H1 (cell line): ENCODE measurements at regions not wholly inside any gene's neighbourhood (a gene's known extent, or its start where the extent isn't known, plus 50 kb on each side); places are given as distances from the start of the nearest gene placed in this dataset.

Source experiments
- CTCF ChIA-PET: fragments of 300-600 bp; sonication (Branson Sonifier 250); formaldehyde crosslinking; loops from one replicate; lab custom pipeline; 2021; ENCODE audit not compliant: partially characterized antibody; lab: Charles Lee
- POLR2A ChIA-PET: fragments of 300-600 bp; sonication (Branson Sonifier 250); formaldehyde crosslinking; loops from one replicate; lab custom pipeline; 2021; ENCODE audit warnings: inconsistent platforms; ENCODE audit not compliant: partially characterized antibody; lab: Charles Lee
- DNase-seq, 2 experiments: peaks; one replicate each; pipeline versions ENCODE4 v3.0.0 to v3.0.0-alpha.2; 2010 to 2022; ENCODE audit warnings: low spot score in 2 of 2, low read depth in 1 of 2, mixed read lengths in 1 of 2
- FAIRE-seq: peaks from 2 replicates; lab custom pipeline; 2011; peaks lifted over from hg19 to GRCh38; lab: Jason Lieb, UNC
- H2AFZ ChIP-seq: 2 replicates; pipeline ENCODE4 v1.8.1; 2012; ENCODE audit warnings: low read length, inconsistent platforms
- H2AK5ac ChIP-seq: 2 replicates; pipeline ENCODE4 v1.6.1; 2013; ENCODE audit warnings: low read depth, low read length
- H2BK120ac ChIP-seq: replicated peaks from 2 replicates; pipeline ENCODE3; 2013; ENCODE audit warnings: low read depth, low read length, inconsistent platforms
- H2BK12ac ChIP-seq: 2 replicates; pipeline ENCODE4 v1.6.1; 2013; ENCODE audit warnings: low read depth, low read length
- H2BK15ac ChIP-seq: 2 replicates; pipeline ENCODE4 v1.6.1; 2013; ENCODE audit warnings: low read length
- H2BK20ac ChIP-seq: 2 replicates; pipeline ENCODE4 v1.6.1; 2013; ENCODE audit warnings: low read length
- H2BK5ac ChIP-seq: 2 replicates; pipeline ENCODE4 v1.6.1; 2013; ENCODE audit warnings: low read depth, low read length
- H3K14ac ChIP-seq: 2 replicates; pipeline ENCODE4 v1.6.1; 2013; ENCODE audit warnings: inconsistent platforms; ENCODE audit not compliant: insufficient read length
- H3K18ac ChIP-seq: 2 replicates; pipeline ENCODE4 v1.6.1; 2013; ENCODE audit warnings: low read length; ENCODE audit errors: extremely low read depth
- H3K23ac ChIP-seq: 2 replicates; pipeline ENCODE4 v1.6.1; 2013; ENCODE audit warnings: inconsistent platforms; ENCODE audit not compliant: insufficient read length
- H3K23me2 ChIP-seq: 2 replicates; pipeline ENCODE4 v1.6.1; 2013; ENCODE audit warnings: low read depth, low read length
- H3K27ac ChIP-seq: 2 replicates; pipeline ENCODE4 v1.6.1; 2011; ENCODE audit warnings: low read depth, low read length, inconsistent platforms
- H3K27me3 ChIP-seq, 4 experiments: replicated peaks in 1 of 4; 1 replicate in 1 of 4; 2 replicates in 3 of 4; pipeline versions ENCODE4 v1.6.1 to v1.8.1; 2011 to 2013; ENCODE audit warnings: low read length in 3 of 4, mild to moderate bottlenecking in 3 of 4, inconsistent platforms in 2 of 4, mixed read lengths in 2 of 4, moderate library complexity in 1 of 4; ENCODE audit not compliant: control insufficient read depth in 3 of 4, insufficient read depth in 3 of 4; ENCODE audit errors: extremely low read depth in 1 of 4
- H3K36me3 ChIP-seq, 4 experiments: 2 replicates each; pipeline versions ENCODE4 v1.6.1 to v1.8.1; 2011 to 2013; ENCODE audit warnings: mild to moderate bottlenecking in 4 of 4, low read length in 3 of 4, moderate library complexity in 2 of 4, control low read depth in 1 of 4, inconsistent platforms in 1 of 4; ENCODE audit not compliant: insufficient read depth in 4 of 4, control insufficient read depth in 2 of 4
- H3K4ac ChIP-seq: replicated peaks from 2 replicates; pipeline ENCODE3; 2013; ENCODE audit warnings: low read length, low read depth, mixed read lengths, inconsistent platforms; ENCODE audit not compliant: insufficient read length
- H3K4me1 ChIP-seq, 4 experiments: replicated peaks in 1 of 4; 1 replicate in 1 of 4; 2 replicates in 3 of 4; pipeline versions ENCODE4 v1.6.1 to v1.8.1; 2011 to 2013; ENCODE audit warnings: low read length in 3 of 4, inconsistent platforms in 2 of 4, mixed read lengths in 1 of 4; ENCODE audit not compliant: insufficient read depth in 4 of 4, control insufficient read depth in 3 of 4
- H3K4me2 ChIP-seq, 2 experiments: 2 replicates each; pipeline versions ENCODE4 v1.6.1 to v1.8.1; 2011 to 2013; ENCODE audit warnings: low read depth in 2 of 2, low read length in 2 of 2, control low read depth in 1 of 2, inconsistent platforms in 1 of 2, mild to moderate bottlenecking in 1 of 2; ENCODE audit not compliant: insufficient read depth in 1 of 2
- H3K4me3 ChIP-seq, 4 experiments: fragments of 200-600, 300-600 bp in 1 of 4; sonication (generic), shearing (Covaris generic), sonication (Bioruptor Twin) in 1 of 4; 2 replicates each; pipeline versions ENCODE4 v1.5.1 to v1.8.1; 2011 to 2016; ENCODE audit warnings: low read length in 4 of 4, low read depth in 3 of 4, control low read depth in 2 of 4, inconsistent platforms in 2 of 4, mild to moderate bottlenecking in 2 of 4, mixed read lengths in 1 of 4, moderate library complexity in 1 of 4; ENCODE audit not compliant: insufficient read depth in 2 of 4; ENCODE audit errors: extremely low read depth in 1 of 4
- H3K56ac ChIP-seq: replicated peaks from 2 replicates; pipeline ENCODE3; 2013; ENCODE audit warnings: low read depth, mild to moderate bottlenecking, mixed read lengths, low read length, inconsistent platforms; ENCODE audit not compliant: insufficient read length
- H3K79me1 ChIP-seq: 2 replicates; pipeline ENCODE4 v1.6.1; 2013; ENCODE audit warnings: low read depth, low read length, control low read depth
- H3K79me2 ChIP-seq, 2 experiments: 2 replicates each; pipeline versions ENCODE4 v1.6.1 to v1.8.1; 2012 to 2013; ENCODE audit warnings: low read length in 2 of 2, mild to moderate bottlenecking in 2 of 2, inconsistent platforms in 1 of 2; ENCODE audit not compliant: insufficient read depth in 2 of 2, control insufficient read depth in 1 of 2
- H3K9ac ChIP-seq, 4 experiments: replicated peaks in 1 of 4; 1 replicate in 1 of 4; 2 replicates in 3 of 4; pipeline versions ENCODE4 v1.6.1 to v1.8.1; 2011 to 2013; ENCODE audit warnings: low read depth in 3 of 4, low read length in 3 of 4, control low read depth in 2 of 4, mild to moderate bottlenecking in 2 of 4, moderate library complexity in 2 of 4, inconsistent platforms in 1 of 4; ENCODE audit errors: extremely low read depth in 1 of 4
- H3K9me3 ChIP-seq, 2 experiments: 2 replicates each; pipeline versions ENCODE4 v1.6.1 to v1.8.1; 2012 to 2013; ENCODE audit warnings: mild to moderate bottlenecking in 2 of 2, moderate library complexity in 2 of 2, control low read depth in 1 of 2, inconsistent platforms in 1 of 2, low read depth in 1 of 2, low read length in 1 of 2, mixed read lengths in 1 of 2; ENCODE audit not compliant: insufficient read depth in 2 of 2
- H4K20me1 ChIP-seq, 2 experiments: replicated peaks in 1 of 2; 2 replicates each; pipeline versions ENCODE3 to v1.8.1; 2011 to 2013; ENCODE audit warnings: inconsistent platforms in 2 of 2, low read length in 2 of 2, mild to moderate bottlenecking in 1 of 2; ENCODE audit not compliant: insufficient read depth in 2 of 2, control insufficient read depth in 1 of 2
- H4K5ac ChIP-seq: 2 replicates; pipeline ENCODE4 v1.6.1; 2013; ENCODE audit warnings: low read length, low read depth, mixed read lengths, inconsistent platforms; ENCODE audit not compliant: insufficient read length
- H4K8ac ChIP-seq: 2 replicates; pipeline ENCODE4 v1.8.0; 2013; ENCODE audit warnings: mild to moderate bottlenecking, moderate library complexity, low read length, inconsistent platforms; ENCODE audit not compliant: insufficient read depth; ENCODE audit errors: extremely low read depth
- H4K91ac ChIP-seq: replicated peaks from 2 replicates; pipeline ENCODE3; 2013; ENCODE audit warnings: low read length, mixed read lengths, inconsistent platforms; ENCODE audit not compliant: insufficient read length
- ATF2 ChIP-seq: IDR thresholded peaks from 2 replicates; pipeline ENCODE4 v1.6.1; 2012; ENCODE audit warnings: low read length, inconsistent platforms
- BACH1 ChIP-seq: IDR thresholded peaks from 2 replicates; pipeline ENCODE4 v1.6.1; 2012; ENCODE audit warnings: low read length, improper control_type of control experiment
- EZH2 ChIP-seq: fragments of 200-600 bp; sonication (generic); IDR thresholded peaks from 2 replicates; pipeline ENCODE4 v1.7.1; 2012; ENCODE audit warnings: low read depth, mild to moderate bottlenecking, moderate library complexity, low read length, inconsistent platforms; ENCODE audit not compliant: severe bottlenecking
- GTF2F1 ChIP-seq: IDR thresholded peaks from 2 replicates; pipeline ENCODE4 v1.6.1; 2012; ENCODE audit warnings: low read depth, low read length, improper control_type of control experiment, borderline replicate concordance
- JUN ChIP-seq: IDR thresholded peaks from 2 replicates; pipeline ENCODE4 v1.6.1; 2011; ENCODE audit warnings: low read depth, mild to moderate bottlenecking, improper control_type of control experiment, low read length
- NANOG ChIP-seq: IDR thresholded peaks from 2 replicates; pipeline ENCODE4 v1.6.1; 2011; ENCODE audit warnings: low read length, low read depth, mild to moderate bottlenecking, inconsistent platforms; ENCODE audit not compliant: insufficient read depth, poor library complexity, severe bottlenecking
- POLR2AphosphoS5 ChIP-seq: IDR thresholded peaks from 2 replicates; pipeline ENCODE4 v1.6.1; 2011; ENCODE audit warnings: low read depth, low read length
- RAD21 ChIP-seq, 2 experiments: IDR thresholded peaks in 1 of 2; conservative IDR thresholded peaks in 1 of 2; 2 replicates each; pipeline ENCODE4 v1.6.1; 2011; ENCODE audit warnings: low read depth in 2 of 2, low read length in 2 of 2, improper control_type of control experiment in 1 of 2, inconsistent platforms in 1 of 2, mild to moderate bottlenecking in 1 of 2, moderate library complexity in 1 of 2
- SIN3A ChIP-seq, 2 experiments: IDR thresholded peaks in 1 of 2; conservative IDR thresholded peaks in 1 of 2; 2 replicates each; pipeline ENCODE4 v1.6.1; 2011 to 2012; ENCODE audit warnings: low read length in 2 of 2, improper control_type of control experiment in 1 of 2, low read depth in 1 of 2, mild to moderate bottlenecking in 1 of 2
- SUZ12 ChIP-seq: fragments of 200-600 bp; sonication (generic); IDR thresholded peaks from 2 replicates; pipeline ENCODE4 v1.6.1; 2012; ENCODE audit warnings: mild to moderate bottlenecking, inconsistent platforms, low read length, moderate library complexity, mixed read lengths
- TBP ChIP-seq: IDR thresholded peaks from 2 replicates; pipeline ENCODE4 v1.6.1; 2011; ENCODE audit warnings: low read depth, low read length, improper control_type of control experiment
- WGBS, 2 experiments: shearing (Covaris generic) in 1 of 2; methylation state at CpG; one replicate each; pipeline versions ENCODE4 v1.1.6 to v1.1.7; 2013 to 2015; ENCODE audit warnings: low lambda C conversion rate in 2 of 2, mixed read lengths in 2 of 2, inconsistent platforms in 1 of 2, low coverage in 1 of 2, missing lambda C conversion rate in 1 of 2; ENCODE audit not compliant: insufficient replicate concordance in 2 of 2, insufficient coverage in 1 of 2, insufficient read length in 1 of 2; ENCODE audit errors: extremely low coverage in 1 of 2, missing lambda C conversion rate in 1 of 2; 5-methylcytosine and 5-hydroxymethylcytosine counted together

- Histone ChIP-seq H3K79me1 (no peaks in the 10 kb centered on the region), H4K91ac (no peak overlapping the region), H3K36me3 (no peaks in the 10 kb centered on the region), H3K23ac (no peak overlapping the region), H3K14ac (no peak overlapping the region), H3K27me3 (peaks cover 0 to 1% (median 0%) of the 10 kb centered on the region in 4 experiments; a peak in 1 of 7 replicates), H3K27ac (no peak overlapping the region), H2BK120ac (no peak overlapping the region), H3K4me2 (no peak overlapping the region), H2BK12ac (no peak overlapping the region), H4K8ac (no peak overlapping the region), H2BK5ac (no peak overlapping the region), H3K9ac (no peak overlapping the region), H3K4me3 (no peak overlapping the region), H3K4ac (no peak overlapping the region), H3K56ac (no peak overlapping the region), H2BK20ac (no peak overlapping the region), H3K9me3 (no peaks in the 10 kb centered on the region), H3K79me2 (no peaks in the 10 kb centered on the region), H3K23me2 (no peaks in the 10 kb centered on the region), H3K4me1 (no peaks in the 10 kb centered on the region; a peak in 1 of 7 replicates), H4K20me1 (no peaks in the 10 kb centered on the region), H2AFZ (no peak overlapping the region), H3K18ac (no peak overlapping the region), H2AK5ac (no peak overlapping the region), H4K5ac (no peak overlapping the region), H2BK15ac (no peak overlapping the region)
- DNase-seq (no peak), FAIRE-seq (no peak)
- 92% methylated on average over 6 of the region's 6 CpGs; no CpG with 5 or more reads in 1 of the 2 experiments for WGBS, 2 experiments
- POLR2A ChIA-PET, result no interaction called here
- CTCF ChIA-PET, result no interaction called here
- no peak for TF ChIP-seq EZH2
- no peak for TF ChIP-seq SUZ12
- no peak for TF ChIP-seq TBP
- TF ChIP-seq NANOG, result no peak
- TF ChIP-seq POLR2AphosphoS5, result no peak
- no peak for TF ChIP-seq SIN3A (conservative IDR thresholded peaks at IDR 0.05 in 1 of 2, IDR thresholded peaks at IDR 0.05 in 1 of 2; ENCODE audit: low read depth in 1 of 2, low read length in 2 of 2)
- TF ChIP-seq RAD21 (IDR thresholded peaks at IDR 0.05 in 1 of 2, conservative IDR thresholded peaks at IDR 0.05 in 1 of 2; ENCODE audit: low read depth in 2 of 2, low read length in 2 of 2), result no peak
- TF ChIP-seq JUN, result no peak
- TF ChIP-seq ATF2, result no peak
- TF ChIP-seq BACH1, result no peak
- no peak for TF ChIP-seq GTF2F1
These were observed 148.2 kb upstream of the MOCS1 start for GRCh38 chr6:40082278-40083043.
